T-helper 22 cell (primary cell): ENCODE measurements at regions not wholly inside any gene's neighbourhood (a gene's known extent, or its start where the extent isn't known, plus 50 kb on each side); places are given as distances from the start of the nearest gene placed in this dataset.
A peak's percentile ranks its signal among the peaks of the same experiment; 100 is the strongest.

Source experiments
- DNase-seq: peaks from one replicate; pipeline ENCODE4 v3.0.0-alpha.2; 2020; ENCODE audit warnings: low read depth

DNA sequence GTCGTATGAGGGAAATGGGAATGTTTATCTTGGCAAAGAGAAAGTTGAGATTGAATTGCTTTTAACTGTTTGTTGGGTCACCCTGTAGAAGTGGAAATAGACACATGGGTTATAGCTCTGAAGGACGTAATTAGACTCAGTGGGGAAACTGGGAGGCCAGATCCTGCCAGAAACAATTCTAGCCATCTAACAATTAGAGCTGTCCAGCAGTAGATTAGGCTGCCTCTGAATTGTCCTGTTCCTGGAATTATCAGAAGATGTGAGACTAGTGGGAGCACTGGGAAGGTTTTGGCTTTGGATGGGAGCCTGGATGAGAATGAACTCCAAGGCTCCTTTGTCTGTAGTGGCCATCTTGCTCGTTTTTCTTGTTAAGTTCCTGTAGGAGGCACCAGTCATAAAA is 61.9 kb upstream of the IGFBP7 start:
- DNase-seq, result no peak

DNA sequence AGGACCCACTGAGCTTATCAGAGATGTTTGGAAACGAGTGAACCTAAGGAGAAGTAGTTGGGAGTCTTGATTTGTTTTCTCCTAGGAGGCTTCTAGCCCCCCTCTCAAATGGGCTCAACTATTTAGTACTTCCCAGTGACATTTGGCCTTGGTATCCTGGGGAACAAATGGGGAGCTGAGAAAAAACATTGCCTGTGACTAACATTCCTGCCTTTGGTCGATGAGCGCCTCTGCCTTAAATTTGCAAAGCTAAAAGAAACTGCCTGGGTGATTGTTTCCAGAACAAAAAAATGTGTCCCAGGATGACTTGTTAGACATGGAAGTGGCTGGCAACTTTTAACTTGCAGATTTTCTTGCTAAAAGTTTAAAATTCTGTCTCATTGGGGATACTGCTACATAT is 58.8 kb upstream of the IGFBP7 start:
- DNase-seq, result no peak

DNA sequence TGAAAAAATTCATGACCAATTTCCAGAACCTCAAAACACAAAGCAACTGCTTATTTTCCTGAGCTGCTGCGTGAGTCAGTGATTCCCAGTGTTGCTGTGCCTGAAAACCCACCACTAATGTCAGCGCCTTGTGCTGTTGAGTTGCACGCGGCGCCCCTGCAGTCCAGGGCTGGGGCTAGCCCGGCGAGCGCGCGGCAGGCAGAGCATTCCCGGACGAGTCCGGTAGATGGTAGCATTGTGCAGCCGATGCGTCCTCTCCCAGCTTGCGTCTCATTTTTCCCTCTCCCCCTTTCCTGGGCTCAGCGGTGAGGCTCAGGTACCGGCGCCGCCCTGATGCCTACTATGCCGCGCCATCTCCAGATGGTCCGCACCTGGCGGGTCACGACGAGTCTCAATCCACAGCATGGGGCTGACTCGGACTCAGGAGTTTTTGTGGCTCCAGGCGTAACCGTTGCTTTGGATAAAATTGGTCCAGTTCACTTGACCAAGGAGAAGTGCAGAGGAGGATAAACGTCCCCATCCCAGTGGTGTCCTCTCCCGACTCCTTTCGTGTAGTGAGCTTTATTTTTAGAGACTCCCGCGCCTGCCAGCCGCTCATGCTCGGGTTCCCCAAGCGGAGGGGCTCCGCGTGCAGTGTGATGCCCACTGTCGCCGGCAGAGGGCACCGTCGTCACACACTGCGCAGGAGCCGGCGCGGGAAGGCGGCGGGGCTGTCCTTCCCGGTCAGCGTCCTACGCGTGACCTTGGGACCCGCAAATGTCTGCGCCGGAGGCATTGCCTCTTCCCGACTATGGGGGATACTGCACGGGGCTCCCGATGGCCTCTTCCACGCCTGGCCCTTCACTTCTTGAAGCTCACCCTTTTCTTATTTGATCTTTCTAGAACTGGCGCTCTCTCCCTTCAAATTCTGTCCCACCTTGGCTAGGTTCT is 53.6 kb upstream of the IGFBP7 start:
- DNase-seq, result peak; percentile 4

DNA sequence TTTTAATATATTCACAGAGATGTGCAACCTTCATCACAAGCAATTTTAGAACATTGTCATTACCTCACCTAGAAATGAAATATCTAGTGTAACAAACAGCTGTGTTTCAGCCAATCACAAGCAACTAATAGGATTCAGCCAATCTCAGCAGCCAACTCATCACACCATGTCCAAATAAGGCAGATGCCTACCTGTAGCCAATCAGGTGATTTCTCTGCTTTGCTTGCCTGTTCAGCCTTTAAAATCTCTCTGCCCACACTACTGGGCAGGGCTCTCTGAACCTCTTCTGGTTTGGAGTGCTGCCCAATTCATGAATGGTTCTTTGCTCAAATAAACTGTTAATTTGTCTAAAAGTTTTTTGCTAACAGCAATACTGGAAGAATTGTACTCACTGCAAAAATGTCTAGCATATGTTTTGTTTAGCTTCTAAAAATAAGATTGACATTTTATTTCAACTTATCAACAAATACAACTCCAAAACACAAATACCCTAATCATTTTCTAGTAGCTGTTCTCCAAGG is 52.4 kb upstream of the IGFBP7 start:
- no peak for DNase-seq
